Astrocyte (in vitro differentiated cells and primary cell): ENCODE measurements at regions not wholly inside any gene's neighbourhood (a gene's known extent, or its start where the extent isn't known, plus 50 kb on each side); places are given as distances from the start of the nearest gene placed in this dataset.

Source experiments
- DNase-seq: peaks from one replicate; pipeline ENCODE4 v3.0.0-alpha.2; 2010; ENCODE audit warnings: low read depth
- FAIRE-seq: peaks from 2 replicates; lab custom pipeline; 2011; peaks lifted over from hg19 to GRCh38; lab: Jason Lieb, UNC
- H2AFZ ChIP-seq: 2 replicates; pipeline ENCODE4 v1.6.0; 2012; ENCODE audit warnings: low read depth, low read length, inconsistent platforms
- H3K27ac ChIP-seq: 2 replicates; pipeline ENCODE4 v1.5.1; 2011; ENCODE audit warnings: low read depth, low read length, inconsistent platforms
- H3K27me3 ChIP-seq: 2 replicates; pipeline ENCODE4 v1.6.0; 2011; ENCODE audit warnings: low read length, inconsistent platforms; ENCODE audit not compliant: insufficient read depth
- H3K36me3 ChIP-seq: 2 replicates; pipeline ENCODE4 v1.5.1; 2011; ENCODE audit warnings: low read length, inconsistent platforms; ENCODE audit not compliant: insufficient read depth
- H3K4me1 ChIP-seq: 2 replicates; pipeline ENCODE4 v1.5.1; 2011; ENCODE audit warnings: low read length, inconsistent platforms; ENCODE audit not compliant: insufficient read depth
- H3K4me2 ChIP-seq: 2 replicates; pipeline ENCODE4 v1.6.0; 2012; ENCODE audit warnings: low read length, inconsistent platforms
- H3K4me3 ChIP-seq: 2 replicates; pipeline ENCODE4 v1.5.1; 2011; ENCODE audit warnings: low read depth, mild to moderate bottlenecking, low read length, inconsistent platforms; ENCODE audit not compliant: insufficient read depth
- H3K79me2 ChIP-seq: 2 replicates; pipeline ENCODE4 v1.6.0; 2012; ENCODE audit warnings: mild to moderate bottlenecking, low read length, inconsistent platforms; ENCODE audit not compliant: insufficient read depth
- H3K9ac ChIP-seq: 2 replicates; pipeline ENCODE4 v1.6.0; 2012; ENCODE audit warnings: mild to moderate bottlenecking, low read length, inconsistent platforms
- H3K9me3 ChIP-seq: 2 replicates; pipeline ENCODE4 v1.5.1; 2012; ENCODE audit warnings: low read depth, mild to moderate bottlenecking, low read length, inconsistent platforms; ENCODE audit not compliant: insufficient read depth
- H4K20me1 ChIP-seq: 2 replicates; pipeline ENCODE4 v1.6.0; 2012; ENCODE audit warnings: low read length, inconsistent platforms; ENCODE audit not compliant: insufficient read depth
- H3K27ac Mint-ChIP-seq: one replicate; pipeline ENCODE4 v1.8.0; 2021; ENCODE audit warnings: mild to moderate bottlenecking, mixed read lengths; ENCODE audit not compliant: unreplicated experiment
- H3K27me3 Mint-ChIP-seq: one replicate; pipeline ENCODE4 v1.8.0; 2021; ENCODE audit warnings: low read depth, mixed read lengths; ENCODE audit not compliant: unreplicated experiment
- H3K36me3 Mint-ChIP-seq: one replicate; pipeline ENCODE4 v1.8.0; 2021; ENCODE audit warnings: low read depth, mixed read lengths; ENCODE audit not compliant: unreplicated experiment
- H3K4me1 Mint-ChIP-seq: one replicate; pipeline ENCODE4 v1.8.0; 2021; ENCODE audit warnings: low read depth, mixed read lengths; ENCODE audit not compliant: unreplicated experiment
- H3K4me3 Mint-ChIP-seq: one replicate; pipeline ENCODE4 v1.8.0; 2021; ENCODE audit warnings: mild to moderate bottlenecking, moderate library complexity, mixed read lengths; ENCODE audit not compliant: unreplicated experiment
- H3K9me3 Mint-ChIP-seq: one replicate; pipeline ENCODE4 v1.8.0; 2021; ENCODE audit warnings: mild to moderate bottlenecking, mixed read lengths; ENCODE audit not compliant: unreplicated experiment
- CTCF ChIP-seq: IDR thresholded peaks from 2 replicates; pipeline ENCODE4 v1.5.1; 2011; ENCODE audit warnings: low read depth, mild to moderate bottlenecking, inconsistent platforms, low read length, moderate library complexity; ENCODE audit not compliant: insufficient read depth
- EZH2 ChIP-seq: IDR thresholded peaks from 2 replicates; pipeline ENCODE4 v1.6.1; 2012; ENCODE audit warnings: mild to moderate bottlenecking, low read length, inconsistent platforms; ENCODE audit not compliant: insufficient read depth

GRCh38 chr3:80086426-80086825 is 318.6 kb upstream of the ROBO1 start:
- H4K20me1 ChIP-seq = no peaks in the 10 kb centered on the region
- no peaks in the 10 kb centered on the region for H3K9me3 Mint-ChIP-seq
- no peak overlapping the region for H3K9ac ChIP-seq
- no peaks in the 10 kb centered on the region for H3K36me3 ChIP-seq
- no peak overlapping the region for H3K27ac Mint-ChIP-seq
- H2AFZ ChIP-seq = no peak overlapping the region
- H3K36me3 Mint-ChIP-seq = no peaks in the 10 kb centered on the region
- no peak overlapping the region for H3K4me2 ChIP-seq
- no peaks in the 10 kb centered on the region for H3K27me3 Mint-ChIP-seq
- H3K4me3 ChIP-seq = no peak overlapping the region
- H3K79me2 ChIP-seq = no peaks in the 10 kb centered on the region
- peaks cover 11% of the 10 kb centered on the region for H3K4me1 Mint-ChIP-seq
- H3K4me1 ChIP-seq = peaks cover 5% of the 10 kb centered on the region
- no peaks in the 10 kb centered on the region for H3K9me3 ChIP-seq
- H3K4me3 Mint-ChIP-seq = no peak overlapping the region
- H3K27me3 ChIP-seq = no peaks in the 10 kb centered on the region
- H3K27ac ChIP-seq = no peak overlapping the region
- FAIRE-seq (no peak), DNase-seq (no peak)
- TF ChIP-seq EZH2 (no peak), CTCF (no peak)

GRCh38 chr3:80079886-80080285 is 312.1 kb upstream of the ROBO1 start:
- H3K27ac Mint-ChIP-seq = no peak overlapping the region
- DNase-seq (peak; percentile 10), FAIRE-seq (no peak)
- no peaks in the 10 kb centered on the region for H3K36me3 ChIP-seq
- TF ChIP-seq EZH2 = no peak
- TF ChIP-seq CTCF = no peak
- no peaks in the 10 kb centered on the region for H3K79me2 ChIP-seq
- H3K4me3 ChIP-seq = no peak overlapping the region
- no peaks in the 10 kb centered on the region for H3K4me1 ChIP-seq
- H3K27ac ChIP-seq = no peak overlapping the region
- no peak overlapping the region for H2AFZ ChIP-seq
- H3K4me2 ChIP-seq = no peak overlapping the region
- no peaks in the 10 kb centered on the region for H3K36me3 Mint-ChIP-seq
- H3K9me3 ChIP-seq = no peaks in the 10 kb centered on the region
- no peaks in the 10 kb centered on the region for H3K27me3 Mint-ChIP-seq
- H4K20me1 ChIP-seq = no peaks in the 10 kb centered on the region
- H3K9ac ChIP-seq = no peak overlapping the region
- no peaks in the 10 kb centered on the region for H3K27me3 ChIP-seq
- H3K4me3 Mint-ChIP-seq = no peak overlapping the region
- no peaks in the 10 kb centered on the region for H3K9me3 Mint-ChIP-seq
- H3K4me1 Mint-ChIP-seq = no peaks in the 10 kb centered on the region

DNA sequence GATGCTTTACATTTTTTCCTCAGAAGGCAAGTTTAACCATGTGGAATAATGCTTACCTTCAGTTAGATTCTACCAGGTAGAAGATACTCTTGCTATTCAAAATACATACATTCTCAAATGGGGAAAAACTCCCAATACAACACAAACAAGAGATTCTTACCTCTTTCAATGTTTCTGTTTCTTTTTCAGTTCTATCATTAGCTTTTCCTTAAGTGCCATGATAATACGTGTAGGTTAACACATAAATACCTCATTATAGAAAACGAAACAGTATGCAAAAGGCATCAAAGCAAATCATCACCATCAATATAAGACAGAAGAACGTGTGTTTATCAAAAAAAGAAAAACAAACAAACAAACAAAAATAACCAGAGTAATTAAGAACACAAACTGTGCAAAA is 300.7 kb upstream of the ROBO1 start:
- Histone ChIP-seq H3K9ac (no peak overlapping the region), H3K4me1 (no peaks in the 10 kb centered on the region), H4K20me1 (no peaks in the 10 kb centered on the region), H3K36me3 (no peaks in the 10 kb centered on the region), H3K9me3 (no peaks in the 10 kb centered on the region), H3K4me3 (no peak overlapping the region), H3K27ac (no peak overlapping the region), H2AFZ (no peak overlapping the region), H3K79me2 (no peaks in the 10 kb centered on the region), H3K27me3 (no peaks in the 10 kb centered on the region), H3K4me2 (no peak overlapping the region)
- Mint-ChIP-seq H3K36me3 (no peaks in the 10 kb centered on the region), H3K27ac (no peak overlapping the region), H3K27me3 (no peaks in the 10 kb centered on the region), H3K4me1 (no peaks in the 10 kb centered on the region), H3K9me3 (no peaks in the 10 kb centered on the region), H3K4me3 (no peak overlapping the region)
- no peak for DNase-seq
- TF ChIP-seq EZH2 = no peak
- no peak for TF ChIP-seq CTCF
- FAIRE-seq = no peak
